ENCODE measurements at regions not wholly inside any gene's neighbourhood (a gene's known extent, or its start where the extent isn't known, plus 50 kb on each side); places are given as distances from the start of the nearest gene placed in this dataset.

- peaks cover 0 to 2% (median 0%) of the 10 kb centered on the region in 3 donors for H3K4me1 ChIP-seq (ENCODE audit: control insufficient read depth in 2 of 3, insufficient read depth in 2 of 3, low read depth in 1 of 3, low read length in 3 of 3)
- H3K4me3 ChIP-seq (ENCODE audit: low read length in 3 of 3): no peak overlapping the region
- no peak overlapping the region for H3K9ac ChIP-seq (ENCODE audit: low read length in 3 of 3)
- TF ChIP-seq CTCF (IDR thresholded peaks at IDR 0.05; ENCODE audit: borderline replicate concordance, extremely low read depth, insufficient read depth): no peak
- intact Hi-C loops (cut with DNase I): no loop called here
- DNase-seq (no peak), FAIRE-seq (no peak)
- H3K27me3 ChIP-seq (ENCODE audit: control insufficient read depth, insufficient read depth, low read length): no peaks in the 10 kb centered on the region
- no peak overlapping the region for H3K27ac ChIP-seq (ENCODE audit: low read depth in 2 of 2, low read length in 2 of 2)
- H3K36me3 ChIP-seq (ENCODE audit: control insufficient read depth in 2 of 3, insufficient read depth in 3 of 3, low read length in 3 of 3): no peaks in the 10 kb centered on the region
- H3K9me3 ChIP-seq (ENCODE audit: control insufficient read depth in 2 of 3, insufficient read depth in 1 of 3, low read length in 3 of 3): no peaks in the 10 kb centered on the region
Measured at GRCh38 chr6:148263961-148264360, 78.7 kb upstream of the SASH1 start.

GRCh38 chr6:148265054-148265453 is 77.6 kb upstream of the SASH1 start:
- no peak for TF ChIP-seq CTCF (IDR thresholded peaks at IDR 0.05; ENCODE audit: borderline replicate concordance, extremely low read depth, insufficient read depth)
- H3K36me3 ChIP-seq (ENCODE audit: control insufficient read depth in 2 of 3, insufficient read depth in 3 of 3, low read length in 3 of 3): no peaks in the 10 kb centered on the region
- no peak overlapping the region for H3K27ac ChIP-seq (ENCODE audit: low read depth in 2 of 2, low read length in 2 of 2)
- intact Hi-C loops (cut with DNase I): no loop called here
- peaks cover 0 to 2% (median 0%) of the 10 kb centered on the region in 3 donors for H3K4me1 ChIP-seq (ENCODE audit: control insufficient read depth in 2 of 3, insufficient read depth in 2 of 3, low read depth in 1 of 3, low read length in 3 of 3)
- H3K9ac ChIP-seq (ENCODE audit: low read length in 3 of 3): no peak overlapping the region
- no peaks in the 10 kb centered on the region for H3K9me3 ChIP-seq (ENCODE audit: control insufficient read depth in 2 of 3, insufficient read depth in 1 of 3, low read length in 3 of 3)
- DNase-seq: peak in 3 of 5 donors; percentile 29 to 44 (median 44)
- FAIRE-seq: no peak
- H3K4me3 ChIP-seq (ENCODE audit: low read length in 3 of 3): no peak overlapping the region
- no peaks in the 10 kb centered on the region for H3K27me3 ChIP-seq (ENCODE audit: control insufficient read depth, insufficient read depth, low read length)

GRCh38 chr6:148269386-148269785 is 73.3 kb upstream of the SASH1 start:
- no peak overlapping the region for H3K4me3 ChIP-seq (ENCODE audit: low read length in 3 of 3)
- no peak for FAIRE-seq
- no peak for DNase-seq
- H3K27me3 ChIP-seq (ENCODE audit: control insufficient read depth, insufficient read depth, low read length): no peaks in the 10 kb centered on the region
- H3K27ac ChIP-seq (ENCODE audit: low read depth in 2 of 2, low read length in 2 of 2): no peak overlapping the region
- no peaks in the 10 kb centered on the region for H3K36me3 ChIP-seq (ENCODE audit: control insufficient read depth in 2 of 3, insufficient read depth in 3 of 3, low read length in 3 of 3)
- no peak for TF ChIP-seq CTCF (IDR thresholded peaks at IDR 0.05; ENCODE audit: borderline replicate concordance, extremely low read depth, insufficient read depth)
- H3K4me1 ChIP-seq (ENCODE audit: control insufficient read depth in 2 of 3, insufficient read depth in 2 of 3, low read depth in 1 of 3, low read length in 3 of 3): no peaks in the 10 kb centered on the region
- H3K9me3 ChIP-seq (ENCODE audit: control insufficient read depth in 2 of 3, insufficient read depth in 1 of 3, low read length in 3 of 3): no peaks in the 10 kb centered on the region
- intact Hi-C loops (cut with DNase I): no loop called here
- H3K9ac ChIP-seq (ENCODE audit: low read length in 3 of 3): no peak overlapping the region

Measured in kidney (tissue), 13 donors.